Gastroesophageal sphincter (tissue), 3 donors: ENCODE measurements at regions not wholly inside any gene's neighbourhood (a gene's known extent, or its start where the extent isn't known, plus 50 kb on each side); places are given as distances from the start of the nearest gene placed in this dataset.

Experiments used
- POLR2A ChIP-seq, 2 donors: fragments of 450-650 bp; IDR thresholded peaks; one replicate each; pipeline ENCODE4 v1.6.1; 2017; ENCODE audit warnings: antibody characterized with exemption in 2 of 2, mild to moderate bottlenecking in 2 of 2, moderate library complexity in 1 of 2
- TF ChIP-seq, protein P1 (sequence below), 4 experiments: fragments of 200-600 bp in 2 of 4; fragments of 450-650 bp in 2 of 4; sonication (generic) in 1 of 4; IDR thresholded peaks; one replicate each; pipeline ENCODE4 v1.5.1; 2017 to 2019; ENCODE audit warnings: antibody characterized with exemption in 4 of 4, mild to moderate bottlenecking in 2 of 4, moderate library complexity in 2 of 4

DNA sequence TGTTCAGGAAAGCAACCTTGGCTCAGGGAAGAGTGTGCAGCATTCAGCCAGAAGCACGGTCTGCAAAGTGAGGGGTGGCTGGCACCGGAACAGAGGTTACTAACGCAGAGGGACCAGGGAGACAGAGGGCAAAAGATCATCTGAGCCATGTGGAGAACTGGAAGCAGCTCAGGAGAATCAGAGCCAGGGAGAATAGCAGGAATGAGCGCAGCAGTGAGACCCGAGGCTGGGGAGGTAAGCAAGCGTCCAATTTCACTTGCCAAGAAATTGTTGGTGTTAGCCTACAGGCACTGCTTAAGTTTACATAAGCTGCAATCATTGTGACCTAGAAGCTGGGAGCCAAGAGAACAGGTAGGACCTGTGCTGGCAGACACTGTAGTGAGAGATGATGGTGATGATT is 372.6 kb upstream of the POU3F3 start:
- TF ChIP-seq, protein P1, sequence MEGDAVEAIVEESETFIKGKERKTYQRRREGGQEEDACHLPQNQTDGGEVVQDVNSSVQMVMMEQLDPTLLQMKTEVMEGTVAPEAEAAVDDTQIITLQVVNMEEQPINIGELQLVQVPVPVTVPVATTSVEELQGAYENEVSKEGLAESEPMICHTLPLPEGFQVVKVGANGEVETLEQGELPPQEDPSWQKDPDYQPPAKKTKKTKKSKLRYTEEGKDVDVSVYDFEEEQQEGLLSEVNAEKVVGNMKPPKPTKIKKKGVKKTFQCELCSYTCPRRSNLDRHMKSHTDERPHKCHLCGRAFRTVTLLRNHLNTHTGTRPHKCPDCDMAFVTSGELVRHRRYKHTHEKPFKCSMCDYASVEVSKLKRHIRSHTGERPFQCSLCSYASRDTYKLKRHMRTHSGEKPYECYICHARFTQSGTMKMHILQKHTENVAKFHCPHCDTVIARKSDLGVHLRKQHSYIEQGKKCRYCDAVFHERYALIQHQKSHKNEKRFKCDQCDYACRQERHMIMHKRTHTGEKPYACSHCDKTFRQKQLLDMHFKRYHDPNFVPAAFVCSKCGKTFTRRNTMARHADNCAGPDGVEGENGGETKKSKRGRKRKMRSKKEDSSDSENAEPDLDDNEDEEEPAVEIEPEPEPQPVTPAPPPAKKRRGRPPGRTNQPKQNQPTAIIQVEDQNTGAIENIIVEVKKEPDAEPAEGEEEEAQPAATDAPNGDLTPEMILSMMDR (IDR thresholded peaks at IDR 0.05) = no peak
- no peak for TF ChIP-seq POLR2A (IDR thresholded peaks at IDR 0.05)
